Stimulated activated naive CD8-positive, alpha-beta T cell treated with anti-CD3 and anti-CD28 coated beads, Interleukin-15, Interleukin-2, amounts not matched to agents 100 U/mL and 50 U/mL, for 24 hours (primary cell): ENCODE measurements at regions not wholly inside any gene's neighbourhood (a gene's known extent, or its start where the extent isn't known, plus 50 kb on each side); places are given as distances from the start of the nearest gene placed in this dataset.
"Not testable (repeated sequence)": the region's sequence is repeated elsewhere in the genome, so short reads cannot be mapped to it uniquely, and the experiment has no call there.

Experiments used
- ATAC-seq: fragments of 150-1000 bp; cut with Tn5 transposase; one replicate; pipeline ENCODE4 v1.10.0; 2021
- DNase-seq: peaks from one replicate; pipeline ENCODE4 v3.0.0; 2021

- no peak for ATAC-seq
- DNase-seq, result no peak
Observed at GRCh38 chr3:66633402-66634381, 132.9 kb upstream of the LRIG1 start.

- DNase-seq, result no peak
- ATAC-seq, result no peak
Observed at GRCh38 chr3:66638717-66639116, 137.9 kb upstream of the LRIG1 start.

GRCh38 chr3:66639809-66640356 is 139.1 kb upstream of the LRIG1 start:
- no peak for ATAC-seq
- no peak for DNase-seq

- DNase-seq (no peak), ATAC-seq (no peak)
Observed at GRCh38 chr3:66642019-66642418, 141.2 kb upstream of the LRIG1 start.

- no peak for DNase-seq
- no peak for ATAC-seq
Observed at GRCh38 chr3:66642484-66642883, 141.7 kb upstream of the LRIG1 start.

GRCh38 chr3:66644549-66644948 is 143.7 kb upstream of the LRIG1 start:
- DNase-seq, result no peak
- no peak for ATAC-seq

- DNase-seq, result no peak
- no peak for ATAC-seq
Observed at GRCh38 chr3:66648975-66649374, 148.2 kb upstream of the LRIG1 start.

- DNase-seq, ATAC-seq: not testable (repeated sequence)
Observed at GRCh38 chr3:66651520-66651919, 150.7 kb upstream of the LRIG1 start.

GRCh38 chr3:66652100-66652499 is 151.3 kb upstream of the LRIG1 start:
- ATAC-seq, DNase-seq: not testable (repeated sequence)

- no peak for DNase-seq
- no peak for ATAC-seq
Observed at GRCh38 chr3:66655044-66655443, 154.2 kb upstream of the LRIG1 start.

GRCh38 chr3:66655671-66656070 is 154.8 kb upstream of the LRIG1 start:
- DNase-seq, result no peak
- no peak for ATAC-seq

- ATAC-seq (no peak), DNase-seq (no peak)
Observed at GRCh38 chr3:66656609-66657008, 155.8 kb upstream of the LRIG1 start.

GRCh38 chr3:66659056-66659455 is 158.2 kb upstream of the LRIG1 start:
- ATAC-seq (no peak), DNase-seq (no peak)

- ATAC-seq, result no peak
Observed at GRCh38 chr3:66661628-66662027, 160.8 kb upstream of the LRIG1 start.

GRCh38 chr3:66662894-66663293 is 162.1 kb upstream of the LRIG1 start:
- ATAC-seq (no peak), DNase-seq (no peak)

More at GRCh38 chr3:66661628-66662027, 160.8 kb upstream of the LRIG1 start:
- no peak for DNase-seq

GRCh38 chr3:66665021-66665695 is 164.3 kb upstream of the LRIG1 start:
- DNase-seq, result no peak
- no peak for ATAC-seq

GRCh38 chr3:66666362-66666761 is 165.5 kb upstream of the LRIG1 start:
- ATAC-seq (no peak), DNase-seq (no peak)

GRCh38 chr3:66667263-66667662 is 166.4 kb upstream of the LRIG1 start:
- ATAC-seq (no peak), DNase-seq (no peak)

- ATAC-seq (no peak), DNase-seq (no peak)
Observed at GRCh38 chr3:66671291-66671690, 170.5 kb upstream of the LRIG1 start.

GRCh38 chr3:66672830-66673229 is 172.0 kb upstream of the LRIG1 start:
- DNase-seq, result no peak
- no peak for ATAC-seq

- no peak for ATAC-seq
- DNase-seq, result no peak
Observed at GRCh38 chr3:66673293-66673692, 172.5 kb upstream of the LRIG1 start.

- ATAC-seq, result no peak
- no peak for DNase-seq
Observed at GRCh38 chr3:66675366-66675765, 174.5 kb upstream of the LRIG1 start.
